Prostate gland (tissue), 2 donors: ENCODE measurements at regions not wholly inside any gene's neighbourhood (a gene's known extent, or its start where the extent isn't known, plus 50 kb on each side); places are given as distances from the start of the nearest gene placed in this dataset.

Source experiments
- DNase-seq: peaks from one replicate; pipeline ENCODE4 v3.0.0-alpha.2; 2019; ENCODE audit warnings: low spot score
- H3K27ac ChIP-seq, 2 donors: fragments of 200-600 bp; sonication (generic); 2 replicates each; pipeline ENCODE4 v1.5.1; 2017 to 2019
- H3K27me3 ChIP-seq: fragments of 200-600 bp; sonication (generic); replicated peaks from 2 replicates; pipeline ENCODE4 v1.5.1; 2019; ENCODE audit not compliant: insufficient read depth
- H3K36me3 ChIP-seq, 2 donors: fragments of 200-600 bp; sonication (generic); 1 replicate in 1 of 2; 2 replicates in 1 of 2; pipeline versions ENCODE4 v1.5.1 to v1.8.1; 2017 to 2019
- H3K4me1 ChIP-seq: fragments of 200-600 bp; sonication (generic); replicated peaks from 2 replicates; pipeline ENCODE4 v1.5.1; 2019
- H3K4me3 ChIP-seq, 2 donors: fragments of 200-600 bp; sonication (generic); 2 replicates each; pipeline ENCODE4 v1.5.1; 2017 to 2019
- H3K9me3 ChIP-seq: fragments of 200-600 bp; sonication (generic); 2 replicates; pipeline ENCODE4 v1.5.1; 2017
- CTCF ChIP-seq, 4 experiments: fragments of 200-600 bp in 2 of 4; fragments of 450-650 bp in 2 of 4; sonication (generic) in 2 of 4; IDR thresholded peaks; 1 replicate in 3 of 4; 2 replicates in 1 of 4; pipeline ENCODE4 v1.5.1; 2016 to 2019; ENCODE audit warnings: antibody characterized with exemption in 4 of 4, mild to moderate bottlenecking in 2 of 4, moderate library complexity in 2 of 4
- POLR2A ChIP-seq: fragments of 450-650 bp; IDR thresholded peaks from one replicate; pipeline ENCODE4 v1.6.1; 2016; ENCODE audit warnings: antibody characterized with exemption, mild to moderate bottlenecking
- POLR2AphosphoS5 ChIP-seq: sonication (generic); formaldehyde crosslinking; IDR thresholded peaks from one replicate; pipeline ENCODE4 v1.6.1; 2017; ENCODE audit warnings: antibody characterized with exemption
- WGBS: methylation state at CpG from one replicate; pipeline ENCODE4 v1.1.5; 2018; 5-methylcytosine and 5-hydroxymethylcytosine counted together
- intact Hi-C: fragments of 100-400 bp; cut with DNase I; formaldehyde crosslinking; loops from one replicate; pipeline ENCODE4 v1.14.2; 2022

- Histone ChIP-seq H3K27me3 (no peaks in the 10 kb centered on the region), H3K4me1 (no peaks in the 10 kb centered on the region), H3K4me3 (no peak overlapping the region), H3K9me3 (no peaks in the 10 kb centered on the region), H3K27ac (no peak overlapping the region), H3K36me3 (no peaks in the 10 kb centered on the region)
- intact Hi-C loops: no loop called here
- DNase-seq: no peak
- WGBS: 96% methylated on average over 5 of the region's 5 CpGs
- TF ChIP-seq CTCF (IDR thresholded peaks at IDR 0.05): no peak
- TF ChIP-seq POLR2AphosphoS5: no peak
- no peak for TF ChIP-seq POLR2A
Observed at GRCh38 chr4:74588350-74588749, 143.4 kb downstream of the AREG start.

GRCh38 chr4:74590476-74590875 is 145.5 kb downstream of the AREG start:
- Histone ChIP-seq H3K36me3 (no peaks in the 10 kb centered on the region), H3K4me3 (no peak overlapping the region), H3K9me3 (no peaks in the 10 kb centered on the region), H3K27me3 (no peaks in the 10 kb centered on the region), H3K4me1 (no peaks in the 10 kb centered on the region), H3K27ac (no peak overlapping the region)
- intact Hi-C loops: no loop called here
- TF ChIP-seq POLR2AphosphoS5: no peak
- TF ChIP-seq CTCF (IDR thresholded peaks at IDR 0.05): no peak
- TF ChIP-seq POLR2A: no peak
- DNase-seq: no peak

- H3K9me3 ChIP-seq: no peaks in the 10 kb centered on the region
- TF ChIP-seq POLR2A (no peak), POLR2AphosphoS5 (no peak), CTCF (IDR thresholded peaks at IDR 0.05) (no peak)
- H3K27me3 ChIP-seq: no peaks in the 10 kb centered on the region
- H3K4me1 ChIP-seq: no peaks in the 10 kb centered on the region
- intact Hi-C loops: no loop called here
- H3K4me3 ChIP-seq: no peak overlapping the region
- H3K36me3 ChIP-seq: no peaks in the 10 kb centered on the region
- WGBS: 63% methylated on average over 4 of the region's 4 CpGs
- no peak for DNase-seq
- no peak overlapping the region for H3K27ac ChIP-seq
Observed at GRCh38 chr4:74598611-74599325, 153.8 kb downstream of the AREG start.

- intact Hi-C loops: no loop called here
- Histone ChIP-seq H3K9me3 (no peaks in the 10 kb centered on the region), H3K36me3 (no peaks in the 10 kb centered on the region), H3K4me1 (no peaks in the 10 kb centered on the region), H3K4me3 (no peak overlapping the region), H3K27me3 (no peaks in the 10 kb centered on the region), H3K27ac (no peak overlapping the region)
- DNase-seq: no peak
- no peak for TF ChIP-seq CTCF (IDR thresholded peaks at IDR 0.05)
- TF ChIP-seq POLR2AphosphoS5: no peak
- TF ChIP-seq POLR2A: no peak
- 70% methylated on average over 3 of the region's 3 CpGs for WGBS
Observed at GRCh38 chr4:74603186-74603585, 158.2 kb downstream of the AREG start.
